ENCODE measurements at regions not wholly inside any gene's neighbourhood (a gene's known extent, or its start where the extent isn't known, plus 50 kb on each side); places are given as distances from the start of the nearest gene placed in this dataset.

DNA sequence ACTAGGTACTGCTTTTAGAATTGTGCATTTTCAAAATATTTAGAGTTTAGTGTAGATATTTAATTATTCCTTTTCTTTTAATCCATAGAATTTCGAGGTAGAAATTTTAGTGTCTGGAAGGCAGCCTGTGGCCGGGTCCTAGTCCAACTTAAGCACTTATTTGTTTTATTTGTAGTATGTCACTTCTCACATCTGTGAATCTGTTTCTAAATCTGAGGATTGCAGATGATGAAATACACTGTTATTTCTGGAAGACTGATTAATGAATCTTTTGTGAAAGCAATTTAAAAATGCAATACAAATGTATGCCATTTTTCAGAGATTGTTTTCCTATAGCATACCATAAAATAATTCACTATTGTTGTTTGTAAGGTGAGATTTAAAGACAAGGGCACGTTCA, 483.9 kb upstream of the TRIB2 start:
- ATAC-seq (ENCODE audit: low read depth), result no peak

GRCh38 chr2:12236136-12236844, 480.4 kb upstream of the TRIB2 start:
- no peak for TF ChIP-seq CTCF (IDR thresholded peaks at IDR 0.05)
- no peak overlapping the region for H3K4me3 Mint-ChIP-seq
- no peaks in the 10 kb centered on the region for H3K9me3 Mint-ChIP-seq
- DNase-seq (no peak), ATAC-seq (ENCODE audit: low read depth) (no peak)
- no peak overlapping the region for H3K27ac Mint-ChIP-seq
- POLR2A ChIA-PET, result no interaction called here
- H3K27me3 Mint-ChIP-seq, result no peaks in the 10 kb centered on the region
- H3K36me3 Mint-ChIP-seq (ENCODE audit: low read depth), result no peaks in the 10 kb centered on the region
- CTCF ChIA-PET, result no interaction called here
- H3K4me1 Mint-ChIP-seq, result peaks cover 3% of the 10 kb centered on the region
- intact Hi-C loops (cut with micrococcal nuclease), result no loop called here

More for the DNA sequence above, 483.9 kb upstream of the TRIB2 start:
- Mint-ChIP-seq H3K27me3 (no peaks in the 10 kb centered on the region), H3K27ac (no peak overlapping the region), H3K36me3 (ENCODE audit: low read depth) (no peaks in the 10 kb centered on the region), H3K4me3 (no peak overlapping the region), H3K4me1 (no peaks in the 10 kb centered on the region), H3K9me3 (no peaks in the 10 kb centered on the region)
- intact Hi-C loops (cut with micrococcal nuclease), result no loop called here
- DNase-seq, result no peak
- ChIA-PET CTCF (no interaction called here), POLR2A (no interaction called here)
- no peak for TF ChIP-seq CTCF (IDR thresholded peaks at IDR 0.05)

DNA sequence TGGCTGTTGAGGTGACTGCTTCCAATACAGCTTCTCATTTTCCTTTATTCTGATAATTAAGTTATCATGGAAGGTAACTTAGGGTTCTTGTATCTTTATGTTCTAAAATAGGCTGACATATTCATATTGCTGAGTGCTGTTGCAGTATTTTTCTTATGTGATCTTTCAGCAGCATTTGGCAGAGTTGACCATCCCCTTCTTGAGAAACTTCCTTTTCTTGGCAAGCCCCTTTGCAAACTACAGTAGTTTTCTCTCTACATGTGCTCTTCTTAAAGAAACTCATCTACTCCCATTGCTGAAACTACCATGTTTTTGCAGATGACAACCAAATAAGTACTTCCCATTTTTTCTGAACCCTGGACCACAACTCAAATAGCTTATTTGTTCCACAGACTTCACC, 476.5 kb upstream of the TRIB2 start:
- no peak for TF ChIP-seq CTCF (IDR thresholded peaks at IDR 0.05)
- POLR2A ChIA-PET, result no interaction called here
- intact Hi-C loops (cut with micrococcal nuclease), result no loop called here
- Mint-ChIP-seq H3K4me3 (no peak overlapping the region), H3K36me3 (ENCODE audit: low read depth) (no peaks in the 10 kb centered on the region), H3K27me3 (no peaks in the 10 kb centered on the region), H3K4me1 (peaks cover 3% of the 10 kb centered on the region), H3K9me3 (no peaks in the 10 kb centered on the region), H3K27ac (no peak overlapping the region)
- CTCF ChIA-PET, result no interaction called here
- no peak for DNase-seq
- ATAC-seq (ENCODE audit: low read depth), result no peak

DNA sequence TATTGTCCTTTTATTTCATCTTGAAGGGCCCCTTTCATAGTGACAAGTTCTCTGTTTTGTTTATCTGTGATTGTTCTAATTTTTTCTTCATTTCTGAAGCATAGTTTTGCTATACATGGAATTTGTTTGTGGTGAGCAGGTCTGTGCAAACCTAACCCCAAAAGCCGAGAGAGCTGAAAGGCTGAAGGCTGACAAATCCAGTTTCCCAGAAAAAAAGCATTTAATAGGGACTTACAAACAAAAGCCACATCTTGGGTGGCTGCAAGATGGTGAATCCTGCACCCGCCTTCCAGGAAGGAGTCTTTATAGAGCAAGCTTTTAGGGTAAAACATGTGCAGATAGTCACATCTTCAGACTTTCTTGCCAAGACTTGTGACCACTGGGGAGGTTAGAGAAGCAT, 473.4 kb upstream of the TRIB2 start:
- intact Hi-C loops (cut with micrococcal nuclease), result no loop called here
- H3K36me3 Mint-ChIP-seq (ENCODE audit: low read depth), result no peaks in the 10 kb centered on the region
- no peak overlapping the region for H3K4me3 Mint-ChIP-seq
- H3K27ac Mint-ChIP-seq, result no peak overlapping the region
- no peaks in the 10 kb centered on the region for H3K27me3 Mint-ChIP-seq
- DNase-seq, result no peak
- ChIA-PET POLR2A (no interaction called here), CTCF (no interaction called here)
- H3K9me3 Mint-ChIP-seq, result no peaks in the 10 kb centered on the region
- no peak for TF ChIP-seq CTCF (IDR thresholded peaks at IDR 0.05)
- ATAC-seq (ENCODE audit: low read depth), result no peak
- peaks cover 3% of the 10 kb centered on the region for H3K4me1 Mint-ChIP-seq

GRCh38 chr2:12244070-12244469, 472.7 kb upstream of the TRIB2 start:
- ChIA-PET CTCF (no interaction called here), POLR2A (no interaction called here)
- Mint-ChIP-seq H3K27ac (no peak overlapping the region), H3K36me3 (ENCODE audit: low read depth) (no peaks in the 10 kb centered on the region), H3K27me3 (no peaks in the 10 kb centered on the region), H3K4me3 (no peak overlapping the region), H3K4me1 (peaks cover 3% of the 10 kb centered on the region), H3K9me3 (no peaks in the 10 kb centered on the region)
- no peak for DNase-seq
- ATAC-seq (ENCODE audit: low read depth), result no peak
- TF ChIP-seq CTCF (IDR thresholded peaks at IDR 0.05), result no peak
- intact Hi-C loops (cut with micrococcal nuclease), result no loop called here
